ENCODE measurements at regions not wholly inside any gene's neighbourhood (a gene's known extent, or its start where the extent isn't known, plus 50 kb on each side); places are given as distances from the start of the nearest gene placed in this dataset.

DNA sequence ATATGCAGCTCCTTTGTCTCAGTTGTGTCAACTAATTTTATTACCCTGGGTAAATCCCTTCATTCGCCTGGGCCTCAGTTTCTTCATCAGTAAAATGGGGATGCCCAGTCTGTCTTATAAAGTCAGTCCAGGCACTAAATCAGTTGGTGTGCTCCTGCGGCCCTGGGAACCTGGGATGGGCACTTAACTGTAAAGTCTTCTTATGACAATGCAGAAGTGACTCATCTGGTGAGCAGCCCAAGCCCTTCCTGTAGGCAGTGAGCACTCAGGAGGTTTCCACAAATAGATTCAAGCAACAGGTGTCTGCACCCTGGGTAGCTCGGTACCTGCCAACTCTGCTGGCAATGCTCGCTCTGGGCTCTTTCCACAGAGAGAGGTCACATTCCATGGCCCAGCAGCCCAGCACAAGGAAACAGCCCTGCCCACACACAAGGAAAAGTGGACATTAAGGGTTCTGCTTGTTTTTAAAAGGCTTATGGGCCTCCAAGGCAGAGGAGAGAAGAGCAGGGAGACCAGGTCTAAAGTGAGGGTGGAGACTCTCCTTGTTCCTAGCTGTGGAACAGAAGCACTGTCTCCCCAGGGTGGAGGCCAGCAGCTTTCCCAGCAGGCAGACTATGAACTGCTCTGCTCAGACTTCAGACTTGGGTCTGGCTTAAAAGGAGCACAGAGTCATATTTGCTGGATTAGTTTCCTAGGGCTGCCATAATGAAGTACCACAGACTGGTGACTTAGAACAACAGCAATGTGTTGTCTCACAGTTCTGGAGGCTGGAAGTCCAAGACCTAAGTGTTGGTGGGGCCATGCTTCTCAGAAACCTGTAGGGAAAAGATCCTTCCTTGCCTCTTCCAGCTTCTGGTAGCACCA, 89.7 kb upstream of the ADRA1B start:
- Mint-ChIP-seq H3K27me3 (ENCODE audit: low read depth) (no peaks in the 10 kb centered on the region), H3K27ac (no peak overlapping the region), H3K9me3 (peaks cover 3% of the 10 kb centered on the region), H3K36me3 (no peaks in the 10 kb centered on the region), H3K4me1 (no peaks in the 10 kb centered on the region), H3K4me3 (no peak overlapping the region)
- DNase-seq (ENCODE audit: low spot score in 2 of 2, unreplicated experiment in 2 of 2) = no peak
- TF ChIP-seq CTCF (IDR thresholded peaks at IDR 0.05; ENCODE audit: unreplicated experiment) = no peak

- Mint-ChIP-seq H3K27me3 (ENCODE audit: low read depth) (no peaks in the 10 kb centered on the region), H3K4me3 (no peak overlapping the region), H3K9me3 (peaks cover 2% of the 10 kb centered on the region), H3K27ac (no peak overlapping the region), H3K4me1 (no peaks in the 10 kb centered on the region), H3K36me3 (no peaks in the 10 kb centered on the region)
- no peak for DNase-seq (ENCODE audit: low spot score in 2 of 2, unreplicated experiment in 2 of 2)
- TF ChIP-seq CTCF (IDR thresholded peaks at IDR 0.05; ENCODE audit: unreplicated experiment) = no peak
These were observed 88.4 kb upstream of the ADRA1B start for GRCh38 chr5:159827861-159828260.

GRCh38 chr5:159832073-159832472, 84.2 kb upstream of the ADRA1B start:
- H3K27me3 Mint-ChIP-seq (ENCODE audit: low read depth) = peaks cover 4% of the 10 kb centered on the region
- peaks cover 5% of the 10 kb centered on the region for H3K9me3 Mint-ChIP-seq
- no peak overlapping the region for H3K4me3 Mint-ChIP-seq
- no peak for DNase-seq (ENCODE audit: low spot score in 2 of 2, unreplicated experiment in 2 of 2)
- no peaks in the 10 kb centered on the region for H3K36me3 Mint-ChIP-seq
- no peak overlapping the region for H3K27ac Mint-ChIP-seq
- no peaks in the 10 kb centered on the region for H3K4me1 Mint-ChIP-seq
- TF ChIP-seq CTCF (IDR thresholded peaks at IDR 0.05; ENCODE audit: unreplicated experiment) = no peak

DNA sequence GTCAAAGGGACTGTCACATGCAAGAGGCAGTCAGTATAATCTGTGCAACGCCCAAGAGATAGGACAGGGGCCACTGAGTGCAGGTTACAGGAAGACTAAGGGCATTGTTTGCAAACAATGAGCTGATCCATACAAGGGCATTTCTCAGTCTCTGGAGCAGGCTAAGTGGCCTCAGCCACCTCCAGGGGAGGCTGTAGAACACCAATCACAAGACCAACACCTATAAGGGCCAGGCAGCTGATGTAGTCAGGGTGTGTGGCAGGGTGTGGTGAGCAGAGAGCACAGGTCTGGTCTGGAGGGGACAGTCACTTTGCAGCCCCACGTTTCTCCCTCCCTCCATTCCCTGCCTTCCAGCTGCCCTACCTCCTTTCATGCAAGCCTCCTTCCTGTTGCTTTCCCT, 83.2 kb upstream of the ADRA1B start:
- Mint-ChIP-seq H3K4me1 (no peaks in the 10 kb centered on the region), H3K27ac (no peak overlapping the region), H3K9me3 (peaks cover 5% of the 10 kb centered on the region), H3K4me3 (no peak overlapping the region), H3K27me3 (ENCODE audit: low read depth) (peaks cover 4% of the 10 kb centered on the region), H3K36me3 (no peaks in the 10 kb centered on the region)
- TF ChIP-seq CTCF (IDR thresholded peaks at IDR 0.05; ENCODE audit: unreplicated experiment) = no peak
- no peak for DNase-seq (ENCODE audit: low spot score in 2 of 2, unreplicated experiment in 2 of 2)

DNA sequence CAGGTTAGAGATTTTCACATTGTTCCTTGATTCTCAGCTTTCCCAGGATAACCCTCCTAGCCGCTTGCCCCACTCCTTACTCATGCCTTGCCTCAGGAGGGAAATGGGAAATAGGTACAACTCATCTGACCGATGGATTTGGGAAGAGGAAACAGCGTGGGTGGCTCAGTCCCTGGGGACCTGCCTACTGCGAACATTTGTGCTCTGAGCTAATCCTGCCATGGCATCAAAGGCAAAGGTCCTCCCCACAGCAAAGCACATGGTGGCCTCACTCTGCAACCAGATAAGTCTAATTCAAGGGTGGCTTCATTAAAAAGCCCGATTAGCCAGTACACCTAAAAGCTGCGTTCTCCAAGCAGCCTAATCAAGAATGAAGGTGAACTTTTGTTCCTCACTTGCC, 82.4 kb upstream of the ADRA1B start:
- Mint-ChIP-seq H3K27ac (no peak overlapping the region), H3K36me3 (no peaks in the 10 kb centered on the region), H3K9me3 (peaks cover 5% of the 10 kb centered on the region), H3K4me3 (no peak overlapping the region), H3K27me3 (ENCODE audit: low read depth) (peaks cover 4% of the 10 kb centered on the region), H3K4me1 (no peaks in the 10 kb centered on the region)
- no peak for TF ChIP-seq CTCF (IDR thresholded peaks at IDR 0.05; ENCODE audit: unreplicated experiment)
- no peak for DNase-seq (ENCODE audit: low spot score in 2 of 2, unreplicated experiment in 2 of 2)

Measured in mesothelial cell of epicardium (in vitro differentiated cells).